ENCODE measurements at regions not wholly inside any gene's neighbourhood (a gene's known extent, or its start where the extent isn't known, plus 50 kb on each side); places are given as distances from the start of the nearest gene placed in this dataset.

GRCh38 chr5:31064215-31064614 lies 129.3 kb upstream of the CDH6 start:
- TF ChIP-seq CTCF (IDR thresholded peaks at IDR 0.05) (no peak), POLR2A (IDR thresholded peaks at IDR 0.05) (no peak), POLR2AphosphoS5 (IDR thresholded peaks at IDR 0.05; ENCODE audit: insufficient read depth in 1 of 2, low read depth in 1 of 2) (no peak)
